T-helper 17 cell (primary cell): ENCODE measurements at regions not wholly inside any gene's neighbourhood (a gene's known extent, or its start where the extent isn't known, plus 50 kb on each side); places are given as distances from the start of the nearest gene placed in this dataset.

Experiments used
- ATAC-seq: fragments of 150-1000 bp; cut with Tn5 transposase; 2 replicates; pipeline ENCODE4 v1.10.0; 2021; ENCODE audit warnings: mild to moderate bottlenecking, moderate library complexity
- DNase-seq, 3 donors: peaks; one replicate each; pipeline versions ENCODE4 v3.0.0 to v3.0.0-alpha.2; 2020 to 2021
- H3K9me3 ChIP-seq: one replicate; pipeline ENCODE4 v1.7.0; 2013; ENCODE audit warnings: low read length, mild to moderate bottlenecking; ENCODE audit not compliant: control insufficient read depth, poor library complexity, severe bottlenecking
- H3K27ac Mint-ChIP-seq: one replicate; pipeline ENCODE4 v1.8.0; 2022; ENCODE audit warnings: mild to moderate bottlenecking, moderate library complexity, mixed read lengths
- H3K27me3 Mint-ChIP-seq: one replicate; pipeline ENCODE4 v1.8.0; 2022; ENCODE audit warnings: mixed read lengths
- H3K36me3 Mint-ChIP-seq: one replicate; pipeline ENCODE4 v1.8.0; 2022; ENCODE audit warnings: low read depth, mixed read lengths
- H3K4me1 Mint-ChIP-seq: one replicate; pipeline ENCODE4 v1.8.0; 2022; ENCODE audit warnings: mild to moderate bottlenecking, mixed read lengths
- H3K4me3 Mint-ChIP-seq: one replicate; pipeline ENCODE4 v1.8.0; 2022; ENCODE audit warnings: mild to moderate bottlenecking, moderate library complexity, mixed read lengths

DNA sequence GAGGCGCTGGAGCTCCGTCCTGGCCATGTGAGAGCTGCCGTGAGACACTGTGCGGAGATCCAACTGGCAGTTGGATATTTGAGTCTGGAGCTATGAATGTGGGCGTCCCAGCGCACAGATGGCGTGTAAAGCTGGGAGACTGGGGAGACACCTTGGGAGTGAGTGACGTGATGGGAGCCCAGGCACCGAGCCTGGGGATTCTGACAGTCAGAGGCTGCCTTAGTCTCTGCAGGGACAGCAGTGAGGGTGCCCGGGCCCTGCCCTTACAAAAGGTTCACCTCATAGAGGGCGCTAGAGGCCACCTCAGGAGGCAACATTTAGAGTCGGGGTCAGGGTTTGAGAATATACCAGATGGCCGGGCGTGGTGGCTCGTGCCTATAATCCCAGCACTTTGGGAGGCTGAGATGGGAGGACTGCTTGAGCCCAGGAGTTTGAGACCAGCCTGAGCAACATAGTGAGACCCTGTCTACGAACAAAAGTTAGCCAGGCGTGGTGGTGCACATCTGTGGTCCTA lies 194.1 kb upstream of the GSE1 start:
- ATAC-seq (no peak), DNase-seq (peak in 2 of 3 donors; percentile 2 to 3)
- H3K36me3 Mint-ChIP-seq = no peaks in the 10 kb centered on the region
- H3K4me3 Mint-ChIP-seq = no peak overlapping the region
- H3K27ac Mint-ChIP-seq = no peak overlapping the region
- H3K27me3 Mint-ChIP-seq = peaks cover 14% of the 10 kb centered on the region
- H3K4me1 Mint-ChIP-seq = peaks cover 2% of the 10 kb centered on the region
- H3K9me3 ChIP-seq = no peaks in the 10 kb centered on the region

DNA sequence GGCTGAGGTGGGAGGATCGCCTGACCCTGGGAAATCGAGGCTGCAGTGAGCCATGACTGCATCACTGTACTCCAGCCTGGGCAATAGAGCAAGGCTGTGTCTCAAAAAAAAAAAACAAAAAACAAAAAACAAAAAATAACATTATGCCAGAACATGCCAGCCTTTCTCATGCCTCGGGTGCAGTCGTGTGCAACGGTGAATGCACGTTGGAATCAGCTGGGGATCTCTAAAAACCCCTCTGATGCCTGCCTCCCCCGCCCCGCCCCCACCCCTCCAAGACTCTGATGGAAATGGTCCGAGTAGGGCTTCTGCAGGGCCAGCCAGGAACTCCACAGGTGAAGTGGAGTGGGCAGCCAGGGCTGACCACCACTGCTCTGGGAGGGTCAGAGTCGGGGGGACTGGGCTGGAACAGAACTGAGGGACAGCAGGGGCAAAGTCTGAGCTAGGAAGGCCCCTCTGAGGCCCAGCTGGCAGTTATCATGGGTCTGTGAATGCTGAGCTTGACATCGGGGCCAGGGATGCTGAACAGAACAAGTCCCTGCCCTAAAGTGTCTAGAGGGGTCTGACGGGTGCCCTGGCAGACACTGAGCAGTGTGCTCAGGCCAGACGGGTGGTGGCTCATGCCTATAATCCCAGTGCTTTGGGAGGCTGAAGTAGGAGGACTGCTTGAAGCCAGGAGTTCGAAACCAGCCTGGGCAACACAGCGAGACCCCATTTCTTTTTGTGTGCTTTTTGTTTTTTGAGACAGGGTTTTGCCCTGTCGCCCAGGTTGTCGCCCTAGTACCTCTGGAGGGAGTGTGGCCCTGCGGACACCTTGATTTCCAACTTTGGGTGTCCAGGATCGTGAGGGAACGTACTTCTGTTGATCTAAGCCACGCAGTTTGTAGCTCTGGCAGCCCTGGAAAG lies 193.4 kb upstream of the GSE1 start:
- H3K27me3 Mint-ChIP-seq = peaks cover 14% of the 10 kb centered on the region
- H3K4me3 Mint-ChIP-seq = no peak overlapping the region
- no peaks in the 10 kb centered on the region for H3K36me3 Mint-ChIP-seq
- H3K27ac Mint-ChIP-seq = no peak overlapping the region
- H3K9me3 ChIP-seq = no peaks in the 10 kb centered on the region
- peak in 2 of 3 donors; percentile 3 for DNase-seq
- ATAC-seq = no peak
- peaks cover 2% of the 10 kb centered on the region for H3K4me1 Mint-ChIP-seq

DNA sequence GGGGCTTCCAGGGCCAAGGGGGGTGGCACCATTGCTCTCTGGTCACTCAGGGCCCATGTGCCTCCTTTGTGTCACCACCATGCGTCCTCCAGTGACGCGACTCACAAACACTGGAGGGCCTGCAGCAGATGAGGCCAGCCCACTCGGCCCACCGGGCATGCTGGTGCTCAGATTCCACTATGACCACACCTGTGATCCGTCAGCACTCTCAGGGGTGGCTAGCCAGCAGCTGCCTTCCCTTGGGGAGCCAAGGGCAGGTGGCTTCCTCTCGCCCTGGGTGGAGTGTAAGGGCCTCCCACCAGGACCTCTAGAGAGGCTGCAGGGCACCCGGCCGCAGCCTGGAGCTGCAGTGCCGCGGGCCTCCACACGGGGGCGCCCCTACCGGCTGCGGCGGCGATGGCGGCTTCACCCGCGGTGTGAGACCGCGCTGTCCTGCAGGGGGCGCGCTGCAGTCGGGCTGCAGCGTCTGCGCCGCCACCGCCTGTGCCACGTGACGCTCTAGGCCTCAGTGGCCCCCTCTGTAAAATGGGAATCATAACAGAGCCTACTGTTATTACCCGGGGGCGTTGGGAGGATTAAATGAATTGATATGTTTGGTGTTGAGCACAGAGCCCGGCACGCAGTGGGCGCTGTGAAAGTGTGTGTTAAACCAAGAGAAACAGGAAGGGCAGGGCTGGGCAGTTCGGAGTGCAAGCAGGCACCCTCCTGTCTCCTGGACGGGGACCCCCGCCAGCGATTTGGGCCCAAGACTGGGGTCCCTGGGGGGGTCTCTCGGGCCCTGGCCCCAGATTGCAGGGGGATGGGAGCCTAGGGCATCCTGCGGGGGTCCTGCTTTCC lies 192.4 kb upstream of the GSE1 start:
- peaks cover 22% of the 10 kb centered on the region for H3K27me3 Mint-ChIP-seq
- DNase-seq (peak; percentile 56 to 82 (median 69)), ATAC-seq (peak; percentile 94)
- no peaks in the 10 kb centered on the region for H3K9me3 ChIP-seq
- H3K4me3 Mint-ChIP-seq = no peak overlapping the region
- H3K27ac Mint-ChIP-seq = no peak overlapping the region
- H3K36me3 Mint-ChIP-seq = no peaks in the 10 kb centered on the region
- peaks cover 4% of the 10 kb centered on the region for H3K4me1 Mint-ChIP-seq

DNA sequence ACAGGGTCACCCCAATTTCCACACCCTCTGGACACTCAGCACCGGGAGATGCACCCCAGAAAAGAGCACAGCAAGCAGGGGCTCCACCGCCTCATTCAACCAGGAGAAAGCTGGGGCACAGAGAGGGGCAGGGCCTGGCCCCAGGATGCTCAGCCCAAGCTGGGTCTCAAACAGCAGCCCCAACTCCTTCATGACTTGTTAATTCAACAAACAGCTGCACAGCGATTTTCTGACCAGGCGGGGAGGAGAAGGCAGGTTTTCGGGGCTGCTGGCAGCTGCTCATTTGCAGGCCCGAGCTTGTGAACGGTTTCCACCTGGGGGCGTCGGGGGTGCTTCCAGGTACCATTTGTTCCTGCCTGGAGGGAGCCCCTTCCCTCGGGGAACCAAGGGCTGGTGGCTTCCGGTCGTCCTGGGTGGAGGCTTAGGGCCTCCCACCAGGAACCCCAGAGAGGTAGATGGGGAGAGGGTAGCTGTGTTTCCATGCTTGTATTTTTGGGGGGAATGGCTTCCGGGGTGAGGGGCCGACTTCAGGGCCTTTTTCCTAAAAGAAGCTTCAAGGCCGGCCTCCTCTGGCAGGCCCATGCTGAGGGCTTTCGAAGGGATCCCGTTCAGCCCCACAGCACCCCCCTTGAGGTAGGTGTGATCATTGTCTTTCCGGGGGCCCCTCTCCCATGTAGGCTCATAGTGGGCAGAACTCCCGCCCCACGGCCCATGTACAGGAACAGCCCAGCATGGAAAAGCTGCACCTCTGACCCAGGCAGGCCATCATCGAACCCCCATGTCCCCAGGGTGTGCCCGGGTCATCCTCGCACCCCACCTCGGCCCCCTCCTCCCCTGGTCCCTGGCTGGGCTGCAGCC lies 191.6 kb upstream of the GSE1 start:
- Mint-ChIP-seq H3K4me1 (peaks cover 4% of the 10 kb centered on the region), H3K4me3 (no peak overlapping the region), H3K27me3 (peaks cover 30% of the 10 kb centered on the region), H3K27ac (no peak overlapping the region), H3K36me3 (peaks cover 4% of the 10 kb centered on the region)
- peak in 2 of 3 donors; percentile 2 to 5 for DNase-seq
- no peaks in the 10 kb centered on the region for H3K9me3 ChIP-seq
- no peak for ATAC-seq

DNA sequence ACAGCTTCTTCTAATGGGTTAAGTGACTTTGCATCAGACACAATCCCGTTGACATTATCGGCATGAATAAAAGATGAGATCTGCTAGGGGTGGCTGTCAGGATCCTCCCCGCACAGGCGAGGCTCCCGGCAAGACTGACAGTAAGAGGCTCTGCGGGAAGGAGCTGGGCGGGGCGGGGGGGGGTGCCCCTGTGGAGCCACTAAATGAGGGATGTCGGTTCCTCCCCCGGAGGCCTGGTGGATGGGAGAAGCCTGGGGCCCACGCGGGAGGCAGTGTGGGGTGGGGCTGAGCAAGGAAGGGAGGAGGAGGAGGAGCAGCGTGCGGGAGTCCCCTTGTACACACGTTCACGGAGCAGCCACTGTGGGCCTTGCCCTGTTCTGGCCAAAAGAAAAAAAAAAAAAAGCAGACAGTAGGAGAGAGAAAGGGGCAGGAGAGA lies 190.9 kb upstream of the GSE1 start:
- Mint-ChIP-seq H3K4me3 (no peak overlapping the region), H3K27me3 (peaks cover 35% of the 10 kb centered on the region), H3K27ac (no peak overlapping the region), H3K36me3 (peaks cover 4% of the 10 kb centered on the region), H3K4me1 (peaks cover 4% of the 10 kb centered on the region)
- H3K9me3 ChIP-seq = no peaks in the 10 kb centered on the region
- DNase-seq = peak in 1 of 3 donors; percentile 6
- ATAC-seq = no peak

DNA sequence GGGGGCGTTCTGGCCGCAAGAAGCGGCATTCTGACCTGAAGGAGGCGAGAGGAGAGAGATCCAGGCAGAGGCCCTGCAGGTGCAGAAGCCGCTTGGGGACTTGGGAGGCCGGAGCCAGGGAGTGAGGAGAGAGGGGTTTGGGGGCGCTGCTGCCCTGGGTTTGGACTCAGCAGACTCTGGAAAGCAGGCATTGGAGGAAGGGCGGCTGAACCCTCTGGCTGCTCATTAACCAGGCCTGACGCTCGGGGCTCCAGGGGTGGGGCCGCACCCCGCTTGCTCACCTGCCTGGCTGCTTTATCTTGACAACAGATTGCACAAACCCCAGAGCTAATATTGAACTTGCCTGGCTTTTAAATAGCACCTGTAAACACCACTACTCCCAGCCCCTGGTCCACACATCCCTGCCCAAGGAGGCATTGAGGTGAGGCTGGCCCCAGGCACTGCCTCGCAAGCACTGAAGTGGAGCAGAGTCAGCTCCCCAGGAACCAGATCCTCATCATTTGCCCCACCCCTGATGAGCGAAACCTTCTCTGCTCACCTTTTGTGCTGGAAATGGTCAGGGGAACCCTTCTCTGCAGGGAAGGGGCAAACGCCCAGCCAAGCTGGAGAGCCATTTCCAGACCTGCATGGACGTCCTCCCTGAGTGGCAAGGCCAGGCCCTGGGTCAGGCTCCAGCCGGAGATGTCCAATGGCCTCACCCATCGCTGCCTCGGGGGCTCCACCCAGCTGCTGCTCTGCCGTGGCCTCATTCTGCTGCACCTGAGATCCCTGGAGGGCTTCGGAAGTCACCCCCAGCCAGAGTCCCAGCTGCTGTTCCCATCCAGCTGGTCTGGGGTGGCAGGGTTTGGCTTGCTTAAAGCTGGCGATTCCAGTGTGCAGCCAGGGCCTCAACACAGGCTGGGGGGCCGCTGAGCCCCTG lies 190.2 kb upstream of the GSE1 start:
- Mint-ChIP-seq H3K27ac (no peak overlapping the region), H3K4me1 (peaks cover 4% of the 10 kb centered on the region), H3K4me3 (no peak overlapping the region), H3K36me3 (peaks cover 4% of the 10 kb centered on the region), H3K27me3 (peaks cover 35% of the 10 kb centered on the region)
- ATAC-seq = no peak
- H3K9me3 ChIP-seq = no peaks in the 10 kb centered on the region
- DNase-seq = peak in 2 of 3 donors; percentile 1 to 5

DNA sequence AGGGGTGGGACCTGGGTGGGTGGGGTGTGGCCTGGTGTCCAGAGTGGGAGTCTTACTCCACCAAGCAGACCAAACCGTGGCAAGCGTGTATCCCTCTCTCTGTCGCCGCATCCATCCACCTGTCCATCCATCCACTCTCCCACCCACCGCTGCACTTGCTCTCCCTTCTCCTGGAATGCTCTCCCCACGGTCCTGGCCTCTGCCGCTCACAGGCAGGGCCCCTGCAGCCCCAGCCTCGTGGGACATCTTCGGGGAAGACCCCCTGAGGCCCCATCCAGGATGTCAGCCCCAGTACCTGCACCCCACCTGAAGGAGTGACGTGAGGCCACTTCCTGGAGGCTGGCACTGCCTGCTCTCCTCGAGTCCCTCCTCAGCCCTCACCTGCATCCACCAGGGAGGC lies 189.5 kb upstream of the GSE1 start:
- no peaks in the 10 kb centered on the region for H3K9me3 ChIP-seq
- peaks cover 4% of the 10 kb centered on the region for H3K4me1 Mint-ChIP-seq
- ATAC-seq (no peak), DNase-seq (peak in 2 of 3 donors; percentile 3 to 5)
- H3K27me3 Mint-ChIP-seq = peaks cover 34% of the 10 kb centered on the region
- no peak overlapping the region for H3K4me3 Mint-ChIP-seq
- no peak overlapping the region for H3K27ac Mint-ChIP-seq
- H3K36me3 Mint-ChIP-seq = peaks cover 4% of the 10 kb centered on the region

DNA sequence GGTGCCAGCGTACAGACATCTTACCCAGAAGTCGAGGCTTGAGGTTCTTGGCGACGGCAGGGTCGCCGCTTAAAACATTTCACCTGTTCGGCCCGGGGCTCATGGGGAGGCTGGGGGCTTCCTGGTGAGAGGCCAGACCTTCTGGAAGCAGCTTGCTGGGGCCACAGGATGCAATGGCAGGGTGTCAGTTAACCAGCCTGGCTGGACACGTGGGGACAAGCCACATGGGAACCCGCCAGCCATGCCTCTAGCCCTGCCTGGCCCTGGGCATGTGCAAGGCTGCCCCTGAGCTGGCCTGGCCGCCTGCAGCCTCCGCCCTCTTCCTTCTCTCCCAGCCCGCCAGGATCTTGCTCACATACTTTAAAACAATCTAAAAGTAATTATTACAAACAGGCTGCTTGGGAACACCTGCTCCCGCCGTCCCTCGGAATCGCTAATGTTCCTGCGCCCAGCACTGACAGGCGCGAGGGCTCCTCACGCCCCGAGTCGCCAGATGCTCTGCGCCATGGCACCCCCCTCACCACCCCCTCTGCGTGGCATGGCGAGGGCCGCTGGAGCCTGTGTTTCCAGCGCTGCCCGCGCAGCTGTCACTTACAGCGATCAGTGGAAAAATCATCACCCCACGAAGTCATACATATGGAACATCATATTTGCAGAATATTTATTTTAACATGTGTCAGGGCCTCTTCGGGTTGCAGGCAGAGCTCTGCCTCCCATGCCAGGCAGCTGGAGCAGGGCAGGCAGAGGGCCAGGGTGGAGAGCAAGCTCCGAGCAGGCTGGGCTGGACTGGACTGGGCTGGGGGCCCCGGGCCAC lies 188.7 kb upstream of the GSE1 start:
- Mint-ChIP-seq H3K27me3 (peaks cover 30% of the 10 kb centered on the region), H3K4me3 (no peak overlapping the region), H3K4me1 (peaks cover 5% of the 10 kb centered on the region), H3K36me3 (peaks cover 4% of the 10 kb centered on the region), H3K27ac (no peak overlapping the region)
- DNase-seq (peak in 2 of 3 donors; percentile 2 to 4), ATAC-seq (no peak)
- no peaks in the 10 kb centered on the region for H3K9me3 ChIP-seq

DNA sequence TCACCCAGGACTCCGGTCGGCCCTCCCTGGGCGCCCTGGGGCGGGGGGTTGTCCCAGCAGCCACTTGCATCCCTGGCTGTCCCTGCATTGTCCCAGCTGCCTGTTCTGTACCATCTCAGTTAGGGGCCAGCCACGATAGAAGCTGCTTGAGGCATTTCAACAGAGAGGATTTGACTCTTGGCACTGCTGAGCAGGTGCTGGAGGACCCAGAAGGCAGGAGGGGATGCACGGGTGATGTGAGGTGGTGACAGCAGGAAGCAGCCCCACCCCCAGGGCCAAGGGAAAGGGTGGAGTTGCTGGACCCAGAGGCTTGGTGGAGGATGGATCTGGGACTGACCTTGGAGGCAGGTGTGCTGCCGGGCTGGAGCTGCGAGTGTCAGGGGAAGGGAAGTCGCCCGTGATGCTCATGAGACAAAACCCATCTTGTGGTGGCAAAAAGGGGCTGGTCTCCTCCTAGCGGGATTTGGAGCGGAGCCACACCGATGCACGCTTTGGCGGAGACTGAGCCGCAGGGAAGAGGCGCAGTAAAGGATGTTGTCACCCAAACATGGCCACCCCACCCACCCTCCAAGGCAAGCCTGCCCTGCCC lies 188.0 kb upstream of the GSE1 start:
- H3K27me3 Mint-ChIP-seq = peaks cover 36% of the 10 kb centered on the region
- peaks cover 7% of the 10 kb centered on the region for H3K36me3 Mint-ChIP-seq
- ATAC-seq (no peak), DNase-seq (peak in 2 of 3 donors; percentile 1)
- H3K9me3 ChIP-seq = no peaks in the 10 kb centered on the region
- H3K4me1 Mint-ChIP-seq = peaks cover 6% of the 10 kb centered on the region
- no peak overlapping the region for H3K4me3 Mint-ChIP-seq
- H3K27ac Mint-ChIP-seq = no peak overlapping the region

DNA sequence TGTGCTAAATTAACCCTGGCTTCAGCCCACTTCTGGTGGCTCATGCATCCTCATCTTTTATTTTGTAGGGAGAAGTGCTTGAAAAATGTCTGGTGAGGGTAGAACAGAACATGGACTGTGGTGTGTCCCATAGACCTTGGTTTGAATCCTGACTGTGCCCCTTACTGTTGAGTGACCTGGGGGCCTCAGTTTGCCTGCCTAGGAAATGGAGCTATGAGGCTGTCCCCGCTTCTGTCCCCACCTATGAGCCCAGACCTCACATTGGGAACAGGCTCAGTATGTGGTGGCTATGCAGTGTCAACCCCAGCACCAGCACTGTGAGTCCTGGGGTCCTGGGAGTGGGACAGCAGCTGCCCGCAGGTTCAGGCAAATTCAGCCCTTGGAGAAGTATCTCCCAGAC lies 186.3 kb upstream of the GSE1 start:
- Mint-ChIP-seq H3K4me1 (peaks cover 4% of the 10 kb centered on the region), H3K27ac (no peak overlapping the region), H3K4me3 (no peak overlapping the region), H3K36me3 (peaks cover 7% of the 10 kb centered on the region), H3K27me3 (peaks cover 31% of the 10 kb centered on the region)
- no peaks in the 10 kb centered on the region for H3K9me3 ChIP-seq
- DNase-seq (peak in 1 of 3 donors; percentile 2), ATAC-seq (no peak)
